Testis (tissue), 2 donors: ENCODE measurements at regions not wholly inside any gene's neighbourhood (a gene's known extent, or its start where the extent isn't known, plus 50 kb on each side); places are given as distances from the start of the nearest gene placed in this dataset.

Experiments
- CTCF ChIP-seq, 3 experiments: fragments of 450-650 bp in 2 of 3; fragments of 200-600 bp in 1 of 3; sonication (generic) in 1 of 3; IDR thresholded peaks; one replicate each; pipeline ENCODE4 v1.5.1; 2016 to 2019; ENCODE audit warnings: antibody characterized with exemption in 3 of 3, mild to moderate bottlenecking in 2 of 3, moderate library complexity in 1 of 3
- POLR2A ChIP-seq: fragments of 450-650 bp; IDR thresholded peaks from one replicate; pipeline ENCODE4 v1.6.1; 2017; ENCODE audit warnings: antibody characterized with exemption, mild to moderate bottlenecking, moderate library complexity

GRCh38 chrX:150223176-150224015 lies 139.7 kb upstream of the MAMLD1 start:
- TF ChIP-seq POLR2A (no peak), CTCF (IDR thresholded peaks at IDR 0.05) (no peak)
